Erythroblast (primary cell): ENCODE measurements at regions not wholly inside any gene's neighbourhood (a gene's known extent, or its start where the extent isn't known, plus 50 kb on each side); places are given as distances from the start of the nearest gene placed in this dataset.

Experiments
- GATA1 ChIP-seq: IDR thresholded peaks from 2 replicates; pipeline ENCODE4 v1.6.1; 2011; ENCODE audit warnings: low read depth, mild to moderate bottlenecking, control low read depth, low read length, moderate library complexity
- POLR2A ChIP-seq: IDR thresholded peaks from 2 replicates; pipeline ENCODE4 v1.6.1; 2011; ENCODE audit warnings: mild to moderate bottlenecking, low read length

DNA sequence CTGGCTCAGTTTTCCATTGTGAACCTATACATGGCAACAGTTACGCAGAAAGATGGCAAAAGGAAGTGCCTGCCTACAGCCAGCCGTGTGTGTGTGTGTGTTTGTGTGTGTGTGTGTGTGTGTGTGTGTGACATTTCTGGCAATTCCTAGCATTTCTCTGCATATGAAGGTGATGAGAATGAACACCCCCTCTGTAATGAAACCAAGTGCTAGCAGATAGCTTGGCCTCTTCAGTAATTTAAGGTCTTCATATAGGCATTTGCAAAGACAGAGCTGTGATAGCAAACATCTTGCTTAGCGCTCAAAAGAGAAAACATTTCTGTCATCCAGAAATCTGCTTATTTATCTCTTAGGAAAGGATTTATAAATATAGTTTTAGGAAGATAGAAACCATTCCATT is 389.1 kb downstream of the AACS start:
- TF ChIP-seq GATA1 (no peak), POLR2A (no peak)
